ENCODE measurements at regions not wholly inside any gene's neighbourhood (a gene's known extent, or its start where the extent isn't known, plus 50 kb on each side); places are given as distances from the start of the nearest gene placed in this dataset.

DNA sequence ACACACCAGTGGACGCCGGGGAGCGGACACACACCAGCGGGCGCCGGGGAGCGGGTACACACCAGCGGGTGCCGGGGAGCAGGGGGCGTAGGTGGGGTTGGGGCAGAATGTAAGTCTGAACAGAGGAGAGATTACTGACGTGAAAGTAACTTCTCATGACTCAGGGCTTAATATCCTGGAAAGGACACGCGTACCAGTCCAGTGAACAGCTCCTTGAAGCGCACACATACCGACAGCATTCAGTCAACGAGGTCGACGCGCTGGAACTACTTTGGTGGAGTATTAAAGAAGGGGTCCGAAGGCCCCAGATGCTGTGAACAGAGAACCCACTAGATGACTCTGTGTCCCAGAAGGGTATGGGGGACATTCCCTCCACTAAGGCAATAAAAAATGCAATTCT lies 129.6 kb downstream of the ENGASE start:
- no peak for TF ChIP-seq CTCF (IDR thresholded peaks at IDR 0.05; ENCODE audit: insufficient read depth, low read length)
- no peak overlapping the region for H3K4me3 ChIP-seq (ENCODE audit: low read depth, low read length)
- DNase-seq (ENCODE audit: low read depth), result no peak

DNA sequence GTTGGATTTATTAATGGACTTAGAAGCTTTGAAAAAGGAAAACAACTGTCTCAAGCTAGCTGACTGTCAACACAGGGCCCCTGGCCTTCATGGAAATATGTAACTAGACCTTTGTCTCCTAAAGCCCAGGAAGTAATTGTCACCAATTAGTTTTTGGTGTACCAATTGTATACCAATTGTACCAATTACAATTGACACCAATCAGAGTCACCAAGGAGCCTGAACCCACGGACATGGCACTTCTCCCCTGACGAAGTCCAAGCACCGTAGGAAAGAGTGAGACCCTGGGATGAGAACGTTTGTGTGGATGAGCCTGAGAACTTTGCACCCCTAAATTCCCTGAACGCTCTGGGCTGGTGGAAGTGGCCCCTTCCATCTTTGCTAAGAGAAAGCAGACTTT lies 129.0 kb downstream of the ENGASE start:
- H3K4me3 ChIP-seq (ENCODE audit: low read depth, low read length), result no peak overlapping the region
- no peak for DNase-seq (ENCODE audit: low read depth)
- no peak for TF ChIP-seq CTCF (IDR thresholded peaks at IDR 0.05; ENCODE audit: insufficient read depth, low read length)

DNA sequence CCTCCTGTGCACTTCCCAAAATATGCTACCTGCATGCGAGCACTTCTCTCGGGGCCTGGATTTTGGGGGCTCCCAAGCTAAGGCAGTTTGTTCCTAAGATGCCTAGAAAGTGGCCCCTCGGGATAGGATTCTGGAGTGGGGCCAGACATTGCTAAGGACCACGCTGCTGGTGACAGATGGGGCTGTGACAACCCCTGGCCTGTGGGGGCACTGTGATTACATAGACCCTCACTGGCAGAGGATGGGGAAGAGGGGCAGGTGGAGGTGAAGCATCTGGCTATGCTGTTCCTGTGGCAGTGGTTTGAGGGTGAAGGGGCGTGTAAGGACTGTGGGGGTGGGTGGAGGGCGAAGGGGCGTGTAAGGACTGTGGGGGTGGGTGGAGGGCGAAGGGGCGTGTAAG lies 128.4 kb downstream of the ENGASE start:
- no peak overlapping the region for H3K4me3 ChIP-seq (ENCODE audit: low read depth, low read length)
- DNase-seq (ENCODE audit: low read depth), result no peak
- no peak for TF ChIP-seq CTCF (IDR thresholded peaks at IDR 0.05; ENCODE audit: insufficient read depth, low read length)

- no peak overlapping the region for H3K4me3 ChIP-seq (ENCODE audit: low read depth, low read length)
- no peak for DNase-seq (ENCODE audit: low read depth)
- no peak for TF ChIP-seq CTCF (IDR thresholded peaks at IDR 0.05; ENCODE audit: insufficient read depth, low read length)
These were observed 127.9 kb downstream of the ENGASE start for GRCh38 chr17:79202480-79202879.

GRCh38 chr17:79201536-79202227 lies 127.1 kb downstream of the ENGASE start:
- H3K4me3 ChIP-seq (ENCODE audit: low read depth, low read length), result no peak overlapping the region
- no peak for DNase-seq (ENCODE audit: low read depth)
- TF ChIP-seq CTCF (IDR thresholded peaks at IDR 0.05; ENCODE audit: insufficient read depth, low read length), result no peak

GRCh38 chr17:79201119-79201518 lies 126.5 kb downstream of the ENGASE start:
- TF ChIP-seq CTCF (IDR thresholded peaks at IDR 0.05; ENCODE audit: insufficient read depth, low read length), result no peak
- no peak overlapping the region for H3K4me3 ChIP-seq (ENCODE audit: low read depth, low read length)

DNA sequence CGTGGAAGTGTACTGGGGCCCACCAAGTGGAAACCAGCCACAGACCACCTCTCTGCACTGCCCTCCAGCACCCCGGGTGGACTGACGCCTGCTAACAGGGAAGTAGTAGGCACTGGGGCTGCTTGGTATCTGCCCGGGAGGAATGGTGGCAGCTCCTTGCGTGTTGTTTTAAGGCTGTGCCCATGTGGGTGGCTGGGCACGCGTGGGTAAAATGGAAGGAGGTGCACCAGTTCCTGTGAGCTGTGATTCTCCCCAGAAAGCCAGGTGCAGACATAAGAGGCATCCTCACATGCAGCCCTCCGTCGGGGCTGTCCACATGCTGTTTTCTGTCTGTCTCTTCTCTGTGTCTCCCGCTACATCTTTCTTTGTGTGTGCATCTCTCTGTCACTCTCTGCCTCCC lies 122.3 kb downstream of the ENGASE start:
- TF ChIP-seq CTCF (IDR thresholded peaks at IDR 0.05; ENCODE audit: insufficient read depth, low read length), result no peak
- no peak for DNase-seq (ENCODE audit: low read depth)
- H3K4me3 ChIP-seq (ENCODE audit: low read depth, low read length), result no peak overlapping the region

More at GRCh38 chr17:79201119-79201518, 126.5 kb downstream of the ENGASE start:
- DNase-seq (ENCODE audit: low read depth), result no peak

All from fibroblast of the aortic adventitia (primary cell).